ENCODE measurements at regions not wholly inside any gene's neighbourhood (a gene's known extent, or its start where the extent isn't known, plus 50 kb on each side); places are given as distances from the start of the nearest gene placed in this dataset.

DNA sequence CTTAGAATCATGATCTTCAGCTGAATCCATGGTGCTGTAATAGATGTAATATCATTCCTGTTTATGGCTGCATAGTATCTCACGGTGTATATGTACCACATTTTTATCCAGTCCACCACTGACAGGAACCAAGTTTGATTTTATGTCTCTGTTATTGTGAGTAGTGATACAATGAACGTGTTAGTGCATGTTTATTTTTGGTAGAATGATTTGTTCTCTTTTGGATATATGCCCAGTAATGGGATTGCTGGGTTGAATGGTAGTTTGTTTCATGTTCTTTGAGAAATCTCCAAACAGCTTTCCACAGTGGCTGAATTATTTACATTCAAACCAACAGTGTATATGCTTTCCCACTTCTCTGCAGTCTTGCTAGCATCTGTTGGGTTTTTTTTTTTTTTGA lies 175.1 kb upstream of the CDH10 start:
- no peak overlapping the region for H3K4me3 ChIP-seq
- TF ChIP-seq ZFP36 (IDR thresholded peaks at IDR 0.05; ENCODE audit: borderline replicate concordance, partially characterized antibody) (no peak), KDM1A (IDR thresholded peaks at IDR 0.05; ENCODE audit: low read depth) (no peak)
- TF ChIP-seq, protein P1, sequence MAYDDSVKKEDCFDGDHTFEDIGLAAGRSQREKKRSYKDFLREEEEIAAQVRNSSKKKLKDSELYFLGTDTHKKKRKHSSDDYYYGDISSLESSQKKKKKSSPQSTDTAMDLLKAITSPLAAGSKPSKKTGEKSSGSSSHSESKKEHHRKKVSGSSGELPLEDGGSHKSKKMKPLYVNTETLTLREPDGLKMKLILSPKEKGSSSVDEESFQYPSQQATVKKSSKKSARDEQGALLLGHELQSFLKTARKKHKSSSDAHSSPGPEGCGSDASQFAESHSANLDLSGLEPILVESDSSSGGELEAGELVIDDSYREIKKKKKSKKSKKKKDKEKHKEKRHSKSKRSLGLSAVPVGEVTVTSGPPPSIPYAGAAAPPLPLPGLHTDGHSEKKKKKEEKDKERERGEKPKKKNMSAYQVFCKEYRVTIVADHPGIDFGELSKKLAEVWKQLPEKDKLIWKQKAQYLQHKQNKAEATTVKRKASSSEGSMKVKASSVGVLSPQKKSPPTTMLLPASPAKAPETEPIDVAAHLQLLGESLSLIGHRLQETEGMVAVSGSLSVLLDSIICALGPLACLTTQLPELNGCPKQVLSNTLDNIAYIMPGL (CRISPR knock-in tag; IDR thresholded peaks at IDR 0.05; ENCODE audit: borderline replicate concordance): no peak
- ChIA-PET CTCF (no interaction called here), POLR2A (no interaction called here)
- no peak overlapping the region for H3K4me2 ChIP-seq
- ATAC-seq (no peak), DNase-seq (ENCODE audit: low read depth in 1 of 2, low spot score in 1 of 2) (no peak), FAIRE-seq (no peak)
- peaks cover 3% of the 10 kb centered on the region; the same call in 1 of the 3 replicates for H3K9me3 ChIP-seq
- H3K27ac ChIP-seq: no peak overlapping the region
- 9% methylated on average over 2 of the region's 2 CpGs for WGBS (ENCODE audit: missing lambda C conversion rate)
- no peaks in the 10 kb centered on the region for H3K4me1 ChIP-seq

DNA sequence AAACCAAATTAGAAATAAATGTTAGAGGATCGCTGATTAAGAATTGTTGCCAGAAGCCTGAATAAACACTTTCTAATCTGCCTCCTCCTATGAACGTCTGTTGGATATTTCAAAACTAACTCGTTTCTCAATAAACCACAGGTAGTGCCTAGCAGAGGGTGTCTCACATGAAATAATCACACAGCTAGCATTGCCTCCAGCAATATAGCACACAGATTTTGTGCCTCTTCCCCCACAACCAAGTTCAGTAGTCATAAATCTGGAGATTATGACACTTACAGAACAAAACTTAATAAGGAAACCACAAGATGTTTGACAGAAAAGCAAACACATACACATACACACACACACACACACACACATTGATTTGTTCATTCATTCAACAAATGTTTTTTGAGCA lies 173.2 kb upstream of the CDH10 start:
- 18% methylated on average over 3 of the region's 3 CpGs for WGBS (ENCODE audit: missing lambda C conversion rate)
- FAIRE-seq: no peak
- POLR2A ChIA-PET: no interaction called here
- CTCF ChIA-PET: no interaction called here
- no peak for TF ChIP-seq JUN (IDR thresholded peaks at IDR 0.05)
- no peak for TF ChIP-seq RNF2 (IDR thresholded peaks at IDR 0.05; ENCODE audit: borderline replicate concordance, low read depth)
- TF ChIP-seq HOXB5 (CRISPR knock-in tag; IDR thresholded peaks at IDR 0.05): no peak
- Histone ChIP-seq H3K4me3 (no peak overlapping the region), H3K4me2 (no peak overlapping the region), H3K4me1 (no peaks in the 10 kb centered on the region), H3K27ac (no peak overlapping the region), H3K9me3 (0 out of 3 replicates have a peak, but pooled peaks cover 3% of the 10 kb centered on the region)
- ATAC-seq: no peak
- DNase-seq (ENCODE audit: low read depth in 1 of 2, low spot score in 1 of 2): no peak

DNA sequence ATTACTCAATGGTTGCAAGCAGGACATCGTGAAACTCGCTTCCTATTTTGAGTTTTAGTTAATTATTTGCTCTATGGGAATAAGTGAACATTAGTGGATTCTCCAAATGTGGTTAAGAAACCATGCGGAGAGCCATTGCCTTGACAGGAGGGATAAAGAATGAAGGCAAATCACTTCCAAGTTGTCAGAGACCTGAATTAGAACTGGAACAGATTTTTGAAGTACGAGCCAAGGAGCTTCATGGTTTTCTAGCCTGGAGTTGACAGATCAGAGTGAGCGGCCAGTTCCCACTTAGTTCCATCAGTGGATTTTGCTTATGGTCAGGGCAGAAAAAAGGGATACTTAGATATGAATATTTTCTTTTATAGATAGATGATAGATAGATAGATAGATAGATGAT lies 171.4 kb upstream of the CDH10 start:
- DNase-seq (ENCODE audit: low read depth in 1 of 2, low spot score in 1 of 2): no peak
- TF ChIP-seq SMC3 (IDR thresholded peaks at IDR 0.05): no peak
- POLR2A ChIA-PET: no interaction called here

DNA sequence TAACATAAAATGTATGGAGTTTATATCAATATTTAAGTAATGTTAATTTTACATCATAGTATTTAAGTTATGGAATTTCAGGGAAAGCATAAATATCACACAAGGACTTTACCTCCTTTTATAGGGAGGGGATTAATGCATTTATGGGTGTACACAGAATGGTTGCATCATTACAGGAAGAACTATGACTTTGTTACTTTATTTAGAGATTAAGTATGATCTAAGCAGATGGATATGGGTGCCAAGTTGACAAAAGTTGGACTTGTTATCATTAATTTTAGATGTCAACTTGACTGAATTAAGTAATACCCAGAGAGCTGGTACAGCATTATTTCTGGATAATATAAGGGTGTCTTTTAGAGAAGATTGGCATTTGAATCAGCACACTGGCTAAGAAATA lies 160.5 kb upstream of the CDH10 start:
- CTCF ChIA-PET: no interaction called here
- Histone ChIP-seq H3K4me1 (no peaks in the 10 kb centered on the region), H3K4me2 (no peak overlapping the region), H3K4me3 (no peak overlapping the region), H3K9me3 (no peaks in the 10 kb centered on the region), H3K27ac (no peak overlapping the region)
- TF ChIP-seq ZNF302 (CRISPR knock-in tag; IDR thresholded peaks at IDR 0.05) (no peak), MAFK (IDR thresholded peaks at IDR 0.05; ENCODE audit: partially characterized antibody) (no peak), CBX8 (IDR thresholded peaks at IDR 0.05) (no peak), CHD4 (IDR thresholded peaks at IDR 0.05; ENCODE audit: borderline replicate concordance) (no peak)
- TF ChIP-seq, protein P2, sequence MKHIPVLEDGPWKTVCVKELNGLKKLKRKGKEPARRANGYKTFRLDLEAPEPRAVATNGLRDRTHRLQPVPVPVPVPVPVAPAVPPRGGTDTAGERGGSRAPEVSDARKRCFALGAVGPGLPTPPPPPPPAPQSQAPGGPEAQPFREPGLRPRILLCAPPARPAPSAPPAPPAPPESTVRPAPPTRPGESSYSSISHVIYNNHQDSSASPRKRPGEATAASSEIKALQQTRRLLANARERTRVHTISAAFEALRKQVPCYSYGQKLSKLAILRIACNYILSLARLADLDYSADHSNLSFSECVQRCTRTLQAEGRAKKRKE (CRISPR knock-in tag; IDR thresholded peaks at IDR 0.05; ENCODE audit: low read depth): no peak
- DNase-seq (ENCODE audit: low read depth in 1 of 2, low spot score in 1 of 2): no peak
- ATAC-seq: no peak
- POLR2A ChIA-PET: no interaction called here
- no peak for FAIRE-seq

More for the DNA sequence above, 171.4 kb upstream of the CDH10 start:
- no peak for FAIRE-seq
- Histone ChIP-seq H3K4me2 (no peak overlapping the region), H3K9me3 (no peaks in the 10 kb centered on the region), H3K27ac (no peak overlapping the region), H3K4me1 (no peaks in the 10 kb centered on the region), H3K4me3 (no peak overlapping the region)
- WGBS (ENCODE audit: missing lambda C conversion rate): 34% methylated on average over 5 of the region's 5 CpGs
- CTCF ChIA-PET: interaction anchor here (0.5 kb wide), 1 partner anchor 993 kb away, joined by 3 read pairs; no protein-coding TSS in a partner anchor
- no peak for ATAC-seq

DNA sequence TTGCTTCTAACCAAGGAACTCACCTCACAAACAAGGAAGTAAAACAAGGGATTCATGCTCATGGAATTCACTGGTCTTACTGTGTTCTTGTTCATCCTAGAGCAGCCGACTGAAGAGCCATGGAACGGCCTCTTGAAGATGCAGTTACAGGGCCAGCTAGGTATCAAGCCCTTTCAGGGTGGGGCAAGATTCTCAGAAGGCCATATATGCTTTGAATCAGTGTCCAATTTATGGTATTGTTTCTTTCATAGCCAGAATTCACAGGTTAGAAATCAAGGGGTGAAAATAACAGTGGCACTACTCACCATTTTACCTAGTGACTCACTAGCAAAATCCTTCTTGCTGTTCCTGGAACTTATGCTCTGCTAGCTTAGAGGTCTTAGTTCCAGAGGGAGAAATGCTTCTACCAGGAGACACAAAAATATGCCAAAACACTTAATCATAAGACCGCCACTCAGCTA lies 159.5 kb upstream of the CDH10 start:
- DNase-seq (ENCODE audit: low read depth in 1 of 2, low spot score in 1 of 2): no peak
- Histone ChIP-seq H3K27ac (no peak overlapping the region), H3K4me1 (no peaks in the 10 kb centered on the region), H3K9me3 (no peaks in the 10 kb centered on the region), H3K4me2 (no peak overlapping the region), H3K4me3 (no peak overlapping the region)
- ATAC-seq: no peak
- TF ChIP-seq HEYL (CRISPR knock-in tag; IDR thresholded peaks at IDR 0.05) (no peak), KDM1A (IDR thresholded peaks at IDR 0.05; ENCODE audit: low read depth) (no peak), PHF8 (IDR thresholded peaks at IDR 0.05; ENCODE audit: borderline replicate concordance, low read depth) (no peak), CEBPB (IDR thresholded peaks at IDR 0.05) (no peak), HOXB5 (CRISPR knock-in tag; IDR thresholded peaks at IDR 0.05) (no peak), USF2 (IDR thresholded peaks at IDR 0.05) (no peak)
- ChIA-PET POLR2A (no interaction called here), CTCF (no interaction called here)
- FAIRE-seq: no peak
- WGBS (ENCODE audit: missing lambda C conversion rate): 23% methylated on average over 3 of the region's 3 CpGs
